Stimulated activated CD4-positive, alpha-beta T cell treated with anti-CD3 and anti-CD28 coated beads, Interleukin-12 subunit alpha, Interleukin-12 subunit beta, amount 100 ng/mL, for 24 hours (primary cell): ENCODE measurements at regions not wholly inside any gene's neighbourhood (a gene's known extent, or its start where the extent isn't known, plus 50 kb on each side); places are given as distances from the start of the nearest gene placed in this dataset.

Experiments used
- DNase-seq, 2 experiments: peaks; one replicate each; pipeline ENCODE4 v3.0.0-alpha.2; 2020; ENCODE audit warnings: low read depth in 2 of 2

- DNase-seq: no peak
These were observed 125.2 kb upstream of the OBI1 start for GRCh38 chr13:78784014-78784750.

DNA sequence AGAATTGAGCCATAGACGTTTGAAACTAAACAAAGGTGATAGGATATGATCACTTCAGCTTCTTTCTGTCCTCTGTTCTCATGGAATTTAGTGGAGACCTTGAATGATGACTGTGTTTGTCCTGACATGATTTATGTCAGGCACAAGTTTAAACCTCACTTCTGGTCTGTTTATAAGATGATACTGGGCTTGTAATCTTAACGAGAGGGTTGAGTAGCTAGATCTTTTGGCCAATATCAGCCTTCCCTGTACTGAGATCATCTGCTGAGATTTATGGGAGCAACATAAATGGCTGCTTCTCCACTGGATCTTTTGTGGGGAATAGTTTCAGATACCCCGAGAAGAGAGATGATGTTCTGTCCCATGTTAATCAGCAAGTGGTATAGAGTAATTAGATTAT, 121.8 kb upstream of the OBI1 start:
- no peak for DNase-seq

DNA sequence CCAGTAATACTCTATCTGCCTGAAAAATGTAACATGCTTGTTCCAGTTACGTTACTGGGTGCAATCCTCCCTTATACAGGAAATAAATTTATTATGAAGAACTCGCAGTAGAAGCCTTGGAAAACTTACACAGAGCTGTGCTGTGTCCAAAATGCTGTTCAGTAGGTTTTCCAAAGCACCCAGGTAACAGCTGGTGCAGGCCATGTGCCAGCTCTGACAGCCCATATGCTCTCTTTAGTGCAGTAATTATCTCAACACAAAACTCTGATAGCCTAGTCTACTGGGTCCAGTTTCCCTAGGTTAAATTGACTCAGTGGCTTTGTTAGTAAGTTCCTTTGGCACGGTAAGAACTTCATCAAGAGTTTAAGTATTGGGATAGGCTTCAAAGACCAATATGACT, 120.7 kb upstream of the OBI1 start:
- no peak for DNase-seq

DNA sequence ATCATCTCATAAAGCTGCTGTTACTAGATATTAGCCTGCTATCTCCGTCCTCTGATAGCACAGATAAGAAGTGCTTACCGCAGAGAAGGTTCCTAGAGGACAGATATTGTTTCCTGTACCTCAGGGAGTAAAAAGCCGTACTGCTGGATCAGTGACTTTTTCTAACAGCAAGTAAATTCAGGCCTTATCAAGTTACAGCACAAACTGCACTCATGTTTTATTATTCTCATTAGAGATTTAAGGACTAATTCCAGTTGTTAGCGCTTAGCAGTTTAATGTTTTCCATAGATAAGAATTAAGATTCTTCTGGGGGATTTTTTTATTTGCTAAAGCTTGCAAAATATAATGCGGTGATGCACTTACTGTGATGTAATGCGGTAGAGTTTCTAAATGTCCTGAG, 119.0 kb upstream of the OBI1 start:
- DNase-seq: no peak

GRCh38 chr13:78777396-78777795, 118.4 kb upstream of the OBI1 start:
- no peak for DNase-seq

- no peak for DNase-seq
These were observed 114.0 kb upstream of the OBI1 start for GRCh38 chr13:78772933-78773332.

- DNase-seq: no peak
These were observed 111.6 kb upstream of the OBI1 start for GRCh38 chr13:78770601-78771000.

DNA sequence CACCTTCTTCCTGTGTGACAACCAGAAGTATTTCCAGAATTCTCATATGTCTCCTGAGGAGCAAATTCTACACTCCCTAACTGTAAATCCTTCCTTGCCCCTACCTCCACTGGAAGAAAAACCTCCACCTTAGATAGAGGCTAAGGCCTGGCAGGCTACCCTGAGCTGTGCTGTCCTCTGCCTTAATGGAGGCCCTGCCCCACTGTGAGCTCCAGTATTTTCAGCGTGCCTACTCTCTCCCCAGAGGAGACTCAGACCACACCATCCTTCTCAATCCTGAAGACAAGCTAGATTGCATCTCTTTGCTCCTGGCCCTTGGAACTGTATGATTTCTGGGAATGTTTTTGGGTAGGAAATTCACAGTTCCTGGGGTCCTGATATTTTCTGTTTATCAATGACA, 110.0 kb upstream of the OBI1 start:
- DNase-seq: no peak

- no peak for DNase-seq
These were observed 105.7 kb upstream of the OBI1 start for GRCh38 chr13:78764665-78765064.

GRCh38 chr13:78762825-78763224, 103.9 kb upstream of the OBI1 start:
- DNase-seq: no peak

DNA sequence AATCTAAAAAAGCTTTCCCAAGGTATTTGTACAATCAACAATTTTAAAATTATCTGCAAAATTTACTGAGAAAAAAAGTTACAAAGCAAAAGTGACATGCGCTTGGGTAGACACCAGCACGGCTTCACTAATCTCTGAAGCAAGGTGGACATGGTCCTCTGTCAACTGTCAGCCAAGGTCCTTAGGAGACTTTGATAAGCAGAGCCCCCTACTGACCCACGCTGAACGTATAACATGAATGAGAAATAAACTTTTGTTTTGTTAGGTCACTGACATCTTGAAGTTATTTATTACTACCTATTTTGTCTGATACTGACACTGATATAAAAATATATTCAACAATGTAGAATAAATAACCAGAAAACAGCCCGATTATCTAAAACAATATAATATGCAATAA, 100.7 kb upstream of the OBI1 start:
- DNase-seq: no peak

- DNase-seq: no peak
These were observed 99.6 kb upstream of the OBI1 start for GRCh38 chr13:78758549-78758948.

- no peak for DNase-seq
These were observed 94.5 kb upstream of the OBI1 start for GRCh38 chr13:78753435-78753834.

DNA sequence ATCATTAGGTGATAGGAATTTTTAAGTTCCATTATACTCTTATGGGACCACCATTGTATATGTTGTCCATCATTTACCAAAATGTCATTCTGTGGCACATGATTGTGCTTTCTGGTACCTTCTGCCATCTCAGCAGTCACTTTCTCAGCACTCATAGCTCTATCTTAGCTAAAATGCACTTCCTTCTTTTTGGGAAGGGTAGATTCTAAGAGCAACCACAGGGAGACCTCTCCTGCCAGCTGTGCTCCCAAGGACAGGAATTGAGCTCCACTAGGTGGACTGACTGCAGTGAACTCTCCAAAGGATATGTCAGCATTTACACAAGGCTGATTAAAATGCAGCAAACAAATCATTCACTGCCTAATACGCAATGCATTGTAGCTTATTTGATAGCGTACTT, 91.8 kb upstream of the OBI1 start:
- no peak for DNase-seq

- DNase-seq: no peak
These were observed 85.0 kb upstream of the OBI1 start for GRCh38 chr13:78743973-78744372.

GRCh38 chr13:78742659-78743058, 83.7 kb upstream of the OBI1 start:
- DNase-seq: no peak

GRCh38 chr13:78736142-78736541, 77.2 kb upstream of the OBI1 start:
- no peak for DNase-seq

DNA sequence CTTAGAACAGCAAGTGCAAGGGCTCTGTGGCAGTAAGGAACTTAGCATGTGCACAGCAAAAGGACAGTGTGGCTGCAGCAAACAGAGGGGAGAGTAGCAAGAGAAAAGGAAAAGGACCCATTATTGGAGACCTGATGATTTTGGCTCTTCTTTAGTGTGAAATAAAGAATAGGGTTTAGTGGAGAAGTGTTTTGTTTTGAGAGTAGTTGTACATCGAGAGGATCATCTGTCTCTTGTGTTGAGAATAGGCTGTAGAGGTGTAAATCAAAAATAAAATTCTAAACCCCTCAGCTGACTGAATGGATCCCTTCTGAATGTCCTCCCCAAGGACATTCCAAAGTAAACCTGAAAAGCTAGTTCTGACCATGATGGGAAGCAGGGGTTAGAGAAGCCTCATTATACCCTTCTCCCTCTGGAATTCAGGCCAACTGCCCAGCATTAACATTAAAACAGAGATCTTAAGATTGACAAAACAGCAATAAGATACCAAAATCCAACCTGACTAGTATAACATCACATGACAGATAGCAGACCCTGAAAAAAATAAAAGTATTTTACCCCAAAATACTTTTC, 73.6 kb upstream of the OBI1 start:
- no peak for DNase-seq

DNA sequence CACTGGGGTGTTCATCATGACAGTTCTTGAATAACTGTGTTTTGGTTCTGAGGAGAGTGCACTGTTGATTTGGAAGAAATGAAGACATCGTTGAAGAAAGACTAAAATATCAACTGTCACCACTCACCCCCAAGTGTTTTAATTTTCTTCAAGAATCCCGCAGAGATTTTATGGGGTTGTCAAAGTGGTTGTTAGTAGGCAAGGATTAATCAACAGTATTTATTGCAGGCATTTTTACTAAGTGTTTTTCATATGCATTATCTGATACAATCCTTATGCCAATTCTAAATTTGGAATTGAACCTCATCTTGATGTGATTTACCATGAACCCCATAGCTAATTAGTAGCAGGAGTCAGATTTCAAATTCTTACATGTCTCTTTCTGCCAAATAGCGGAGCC, 63.7 kb upstream of the OBI1 start:
- DNase-seq: no peak

DNA sequence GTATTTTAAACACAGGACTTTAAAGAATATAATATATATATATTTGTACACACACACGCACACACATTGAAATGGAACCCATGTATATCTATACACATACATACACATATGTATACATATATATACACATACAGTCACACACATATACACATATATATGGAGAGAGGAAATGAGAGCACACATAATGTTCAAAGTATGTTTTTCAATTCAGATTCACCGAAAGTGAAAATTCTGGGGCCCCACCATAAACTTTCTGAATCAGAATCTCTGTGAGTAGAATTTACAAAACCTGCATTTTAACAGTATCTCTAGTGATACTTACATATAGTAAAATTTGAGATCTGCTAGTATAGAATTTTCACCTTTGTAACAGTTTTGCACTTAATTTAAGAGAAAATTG, 60.4 kb upstream of the OBI1 start:
- DNase-seq: no peak

GRCh38 chr13:78714717-78715116, 55.8 kb upstream of the OBI1 start:
- no peak for DNase-seq

GRCh38 chr13:78712831-78713230, 53.9 kb upstream of the OBI1 start:
- DNase-seq: no peak

- no peak for DNase-seq
These were observed 50.1 kb upstream of the OBI1 start for GRCh38 chr13:78709028-78709427.
